ENCODE measurements at regions not wholly inside any gene's neighbourhood (a gene's known extent, or its start where the extent isn't known, plus 50 kb on each side); places are given as distances from the start of the nearest gene placed in this dataset.
"Not testable (repeated sequence)": the region's sequence is repeated elsewhere in the genome, so short reads cannot be mapped to it uniquely, and the experiment has no call there.

- no peaks in the 10 kb centered on the region for H3K4me1 Mint-ChIP-seq (ENCODE audit: low read depth)
- peaks cover 6% of the 10 kb centered on the region for H3K9me3 Mint-ChIP-seq
- H3K27me3 Mint-ChIP-seq (ENCODE audit: low read depth), result no peaks in the 10 kb centered on the region
- no peak for DNase-seq (ENCODE audit: low spot score)
- intact Hi-C loops (cut with micrococcal nuclease), result no loop called here
- no peaks in the 10 kb centered on the region for H3K36me3 Mint-ChIP-seq (ENCODE audit: low read depth)
- no peak overlapping the region for H3K27ac Mint-ChIP-seq
- no peak overlapping the region for H3K4me3 Mint-ChIP-seq (ENCODE audit: low read depth)
Observed at GRCh38 chr16:51239196-51239595, 88.1 kb upstream of the SALL1 start.

- H3K27me3 Mint-ChIP-seq (ENCODE audit: low read depth), result no peaks in the 10 kb centered on the region
- intact Hi-C loops (cut with micrococcal nuclease), result no loop called here
- H3K9me3 Mint-ChIP-seq, result peaks cover 6% of the 10 kb centered on the region
- DNase-seq (ENCODE audit: low spot score), result no peak
- H3K4me3 Mint-ChIP-seq (ENCODE audit: low read depth), result no peak overlapping the region
- no peak overlapping the region for H3K27ac Mint-ChIP-seq
- H3K36me3 Mint-ChIP-seq (ENCODE audit: low read depth), result no peaks in the 10 kb centered on the region
- H3K4me1 Mint-ChIP-seq (ENCODE audit: low read depth), result no peaks in the 10 kb centered on the region
Observed at GRCh38 chr16:51237861-51238378, 86.8 kb upstream of the SALL1 start.

GRCh38 chr16:51237207-51237606 lies 86.1 kb upstream of the SALL1 start:
- H3K4me3 Mint-ChIP-seq (ENCODE audit: low read depth), result no peak overlapping the region
- H3K4me1 Mint-ChIP-seq (ENCODE audit: low read depth), result no peaks in the 10 kb centered on the region
- no peaks in the 10 kb centered on the region for H3K27me3 Mint-ChIP-seq (ENCODE audit: low read depth)
- DNase-seq (ENCODE audit: low spot score), result no peak
- peaks cover 6% of the 10 kb centered on the region for H3K9me3 Mint-ChIP-seq
- no peak overlapping the region for H3K27ac Mint-ChIP-seq
- H3K36me3 Mint-ChIP-seq (ENCODE audit: low read depth), result no peaks in the 10 kb centered on the region
- intact Hi-C loops (cut with micrococcal nuclease), result no loop called here

- Mint-ChIP-seq H3K4me3 (ENCODE audit: low read depth) (no peak overlapping the region), H3K36me3 (ENCODE audit: low read depth) (no peaks in the 10 kb centered on the region), H3K4me1 (ENCODE audit: low read depth) (no peaks in the 10 kb centered on the region), H3K27me3 (ENCODE audit: low read depth) (no peaks in the 10 kb centered on the region), H3K9me3 (peaks cover 6% of the 10 kb centered on the region), H3K27ac (no peak overlapping the region)
- intact Hi-C loops (cut with micrococcal nuclease), result no loop called here
- no peak for DNase-seq (ENCODE audit: low spot score)
Observed at GRCh38 chr16:51236583-51236982, 85.5 kb upstream of the SALL1 start.

GRCh38 chr16:51231702-51232101 lies 80.6 kb upstream of the SALL1 start:
- DNase-seq (ENCODE audit: low spot score), result no peak
- H3K4me1 Mint-ChIP-seq (ENCODE audit: low read depth), result no peaks in the 10 kb centered on the region

GRCh38 chr16:51230035-51230434 lies 79.0 kb upstream of the SALL1 start:
- H3K4me3 Mint-ChIP-seq (ENCODE audit: low read depth); H3K36me3 Mint-ChIP-seq (ENCODE audit: low read depth); H3K27me3 Mint-ChIP-seq (ENCODE audit: low read depth); DNase-seq (ENCODE audit: low spot score); intact Hi-C loops (cut with micrococcal nuclease); H3K9me3 Mint-ChIP-seq; H3K27ac Mint-ChIP-seq; H3K4me1 Mint-ChIP-seq (ENCODE audit: low read depth): not testable (repeated sequence)

More at GRCh38 chr16:51231702-51232101, 80.6 kb upstream of the SALL1 start:
- Mint-ChIP-seq H3K27me3 (ENCODE audit: low read depth) (no peaks in the 10 kb centered on the region), H3K4me3 (ENCODE audit: low read depth) (no peak overlapping the region), H3K36me3 (ENCODE audit: low read depth) (no peaks in the 10 kb centered on the region), H3K9me3 (no peaks in the 10 kb centered on the region), H3K27ac (no peak overlapping the region)
- intact Hi-C loops (cut with micrococcal nuclease), result no loop called here

GRCh38 chr16:51228097-51228659 lies 77.1 kb upstream of the SALL1 start:
- Mint-ChIP-seq H3K4me3 (ENCODE audit: low read depth) (no peak overlapping the region), H3K27me3 (ENCODE audit: low read depth) (no peaks in the 10 kb centered on the region), H3K27ac (no peak overlapping the region), H3K4me1 (ENCODE audit: low read depth) (no peaks in the 10 kb centered on the region), H3K36me3 (ENCODE audit: low read depth) (no peaks in the 10 kb centered on the region), H3K9me3 (no peaks in the 10 kb centered on the region)
- intact Hi-C loops (cut with micrococcal nuclease), result no loop called here
- DNase-seq (ENCODE audit: low spot score), result no peak

GRCh38 chr16:51225878-51226277 lies 74.8 kb upstream of the SALL1 start:
- Mint-ChIP-seq H3K27me3 (ENCODE audit: low read depth) (no peaks in the 10 kb centered on the region), H3K9me3 (no peaks in the 10 kb centered on the region), H3K4me1 (ENCODE audit: low read depth) (no peaks in the 10 kb centered on the region), H3K36me3 (ENCODE audit: low read depth) (no peaks in the 10 kb centered on the region), H3K4me3 (ENCODE audit: low read depth) (no peak overlapping the region), H3K27ac (no peak overlapping the region)
- no peak for DNase-seq (ENCODE audit: low spot score)
- intact Hi-C loops (cut with micrococcal nuclease), result no loop called here

- intact Hi-C loops (cut with micrococcal nuclease), result no loop called here
- H3K36me3 Mint-ChIP-seq (ENCODE audit: low read depth), result no peaks in the 10 kb centered on the region
Observed at GRCh38 chr16:51224317-51224716, 73.2 kb upstream of the SALL1 start.

GRCh38 chr16:51222016-51222415 lies 70.9 kb upstream of the SALL1 start:
- no peaks in the 10 kb centered on the region for H3K27me3 Mint-ChIP-seq (ENCODE audit: low read depth)
- no peak overlapping the region for H3K4me3 Mint-ChIP-seq (ENCODE audit: low read depth)
- no peaks in the 10 kb centered on the region for H3K36me3 Mint-ChIP-seq (ENCODE audit: low read depth)
- peaks cover 16% of the 10 kb centered on the region for H3K9me3 Mint-ChIP-seq
- no peak for DNase-seq (ENCODE audit: low spot score)
- no peak overlapping the region for H3K27ac Mint-ChIP-seq
- intact Hi-C loops (cut with micrococcal nuclease), result no loop called here
- no peaks in the 10 kb centered on the region for H3K4me1 Mint-ChIP-seq (ENCODE audit: low read depth)

More at GRCh38 chr16:51224317-51224716, 73.2 kb upstream of the SALL1 start:
- H3K9me3 Mint-ChIP-seq, result peaks cover 5% of the 10 kb centered on the region
- no peak overlapping the region for H3K4me3 Mint-ChIP-seq (ENCODE audit: low read depth)
- DNase-seq (ENCODE audit: low spot score), result no peak
- H3K27me3 Mint-ChIP-seq (ENCODE audit: low read depth), result no peaks in the 10 kb centered on the region
- no peaks in the 10 kb centered on the region for H3K4me1 Mint-ChIP-seq (ENCODE audit: low read depth)
- no peak overlapping the region for H3K27ac Mint-ChIP-seq

GRCh38 chr16:51211148-51211547 lies 60.1 kb upstream of the SALL1 start:
- Mint-ChIP-seq H3K36me3 (ENCODE audit: low read depth) (no peaks in the 10 kb centered on the region), H3K27ac (no peak overlapping the region), H3K9me3 (peaks cover 9% of the 10 kb centered on the region), H3K4me1 (ENCODE audit: low read depth) (no peaks in the 10 kb centered on the region), H3K27me3 (ENCODE audit: low read depth) (no peaks in the 10 kb centered on the region), H3K4me3 (ENCODE audit: low read depth) (no peak overlapping the region)
- DNase-seq (ENCODE audit: low spot score), result no peak
- intact Hi-C loops (cut with micrococcal nuclease), result no loop called here

- DNase-seq (ENCODE audit: low spot score), result no peak
- H3K27ac Mint-ChIP-seq, result no peak overlapping the region
- no peak overlapping the region for H3K4me3 Mint-ChIP-seq (ENCODE audit: low read depth)
- H3K9me3 Mint-ChIP-seq, result peaks cover 3% of the 10 kb centered on the region
- H3K27me3 Mint-ChIP-seq (ENCODE audit: low read depth), result no peaks in the 10 kb centered on the region
- intact Hi-C loops (cut with micrococcal nuclease), result no loop called here
- no peaks in the 10 kb centered on the region for H3K36me3 Mint-ChIP-seq (ENCODE audit: low read depth)
- no peaks in the 10 kb centered on the region for H3K4me1 Mint-ChIP-seq (ENCODE audit: low read depth)
Observed at GRCh38 chr16:51210087-51210486, 59.0 kb upstream of the SALL1 start.

- peaks cover 13% of the 10 kb centered on the region for H3K9me3 Mint-ChIP-seq
- H3K4me1 Mint-ChIP-seq (ENCODE audit: low read depth), result no peaks in the 10 kb centered on the region
- H3K4me3 Mint-ChIP-seq (ENCODE audit: low read depth), result no peak overlapping the region
- H3K27ac Mint-ChIP-seq, result no peak overlapping the region
- intact Hi-C loops (cut with micrococcal nuclease), result no loop called here
- no peak for DNase-seq (ENCODE audit: low spot score)
- H3K27me3 Mint-ChIP-seq (ENCODE audit: low read depth), result no peaks in the 10 kb centered on the region
- H3K36me3 Mint-ChIP-seq (ENCODE audit: low read depth), result no peaks in the 10 kb centered on the region
Observed at GRCh38 chr16:51201604-51202003, 50.5 kb upstream of the SALL1 start.
